DND-41 (cell line): ENCODE measurements at regions not wholly inside any gene's neighbourhood (a gene's known extent, or its start where the extent isn't known, plus 50 kb on each side); places are given as distances from the start of the nearest gene placed in this dataset.

ENCODE experiments used
- ATAC-seq: fragments of 200-7000 bp; cut with Tn5 transposase; 3 replicates; pipeline ENCODE4 v1.9.1; 2021; ENCODE audit warnings: low read depth; ENCODE audit not compliant: insufficient read depth
- DNase-seq: peaks from one replicate; pipeline ENCODE4 v3.0.0-alpha.2; 2020
- H2AFZ ChIP-seq: 2 replicates; pipeline ENCODE4 v1.6.0; 2012; ENCODE audit warnings: low read depth, low read length
- H3K27ac ChIP-seq: 2 replicates; pipeline ENCODE4 v1.5.1; 2012; ENCODE audit warnings: low read length, inconsistent platforms
- H3K27me3 ChIP-seq: fragments of 200-600 bp; sonication (generic); 2 replicates; pipeline ENCODE4 v1.6.0; 2012; ENCODE audit warnings: low read length, mild to moderate bottlenecking, inconsistent platforms; ENCODE audit not compliant: insufficient read depth, poor library complexity
- H3K36me3 ChIP-seq: 2 replicates; pipeline ENCODE4 v1.5.1; 2012; ENCODE audit warnings: low read length, inconsistent platforms; ENCODE audit not compliant: insufficient read depth
- H3K4me1 ChIP-seq: 2 replicates; pipeline ENCODE4 v1.5.1; 2012; ENCODE audit warnings: mild to moderate bottlenecking, low read length; ENCODE audit not compliant: insufficient read depth
- H3K4me2 ChIP-seq: 2 replicates; pipeline ENCODE4 v1.6.0; 2012; ENCODE audit warnings: mild to moderate bottlenecking, moderate library complexity, low read length, inconsistent platforms; ENCODE audit not compliant: insufficient read depth
- H3K4me3 ChIP-seq, 2 experiments: fragments of 200-600 bp in 1 of 2; shearing (Covaris generic) in 1 of 2; 2 replicates each; pipeline ENCODE4 v1.5.1; 2012 to 2016; ENCODE audit warnings: inconsistent platforms in 2 of 2, low read length in 2 of 2, mild to moderate bottlenecking in 2 of 2, low read depth in 1 of 2, moderate library complexity in 1 of 2
- H3K79me2 ChIP-seq: 2 replicates; pipeline ENCODE4 v1.6.0; 2012; ENCODE audit warnings: low read length, inconsistent platforms; ENCODE audit not compliant: insufficient read depth
- H3K9ac ChIP-seq: 2 replicates; pipeline ENCODE4 v1.6.0; 2012; ENCODE audit warnings: low read depth, mild to moderate bottlenecking, inconsistent platforms, low read length, moderate library complexity
- H3K9me3 ChIP-seq: 2 replicates; pipeline ENCODE4 v1.5.1; 2012; ENCODE audit warnings: low read length, moderate library complexity, mild to moderate bottlenecking, inconsistent platforms; ENCODE audit not compliant: insufficient read depth, severe bottlenecking
- H4K20me1 ChIP-seq: 2 replicates; pipeline ENCODE4 v1.6.0; 2012; ENCODE audit warnings: low read length; ENCODE audit not compliant: insufficient read depth
- CTCF ChIP-seq: IDR thresholded peaks from 2 replicates; pipeline ENCODE4 v1.5.1; 2012; ENCODE audit warnings: borderline replicate concordance, low read length, moderate library complexity, mild to moderate bottlenecking; ENCODE audit not compliant: poor library complexity, severe bottlenecking; ENCODE audit errors: extremely low read depth
- EZH2 ChIP-seq: IDR thresholded peaks from 3 replicates; pipeline ENCODE4 v1.6.1; 2012; ENCODE audit warnings: borderline replicate concordance, low read depth, mild to moderate bottlenecking, moderate library complexity, low read length, inconsistent platforms; ENCODE audit not compliant: severe bottlenecking

GRCh38 chr3:180531303-180532278 is 70.4 kb upstream of the TTC14 start:
- Histone ChIP-seq H3K4me3 (no peak overlapping the region), H3K9me3 (no peaks in the 10 kb centered on the region), H3K79me2 (no peaks in the 10 kb centered on the region), H3K4me1 (no peaks in the 10 kb centered on the region), H3K27me3 (no peaks in the 10 kb centered on the region), H3K27ac (no peak overlapping the region), H2AFZ (no peak overlapping the region), H3K36me3 (no peaks in the 10 kb centered on the region), H3K9ac (no peak overlapping the region), H4K20me1 (no peaks in the 10 kb centered on the region), H3K4me2 (no peak overlapping the region)
- no peak for ATAC-seq
- DNase-seq: no peak
- TF ChIP-seq CTCF (no peak), EZH2 (no peak)

- Histone ChIP-seq H2AFZ (no peak overlapping the region), H3K79me2 (no peaks in the 10 kb centered on the region), H3K4me2 (no peak overlapping the region)
These were observed 67.1 kb upstream of the TTC14 start for GRCh38 chr3:180534828-180535227.

GRCh38 chr3:180538493-180538892 is 63.5 kb upstream of the TTC14 start:
- Histone ChIP-seq H2AFZ (no peak overlapping the region), H3K4me3 (no peak overlapping the region), H3K36me3 (no peaks in the 10 kb centered on the region), H3K4me2 (no peak overlapping the region), H3K4me1 (no peaks in the 10 kb centered on the region), H3K9me3 (no peaks in the 10 kb centered on the region), H3K9ac (no peak overlapping the region), H3K79me2 (no peaks in the 10 kb centered on the region), H4K20me1 (no peaks in the 10 kb centered on the region), H3K27me3 (no peaks in the 10 kb centered on the region), H3K27ac (no peak overlapping the region)
- ATAC-seq: no peak
- DNase-seq: no peak
- TF ChIP-seq EZH2 (no peak), CTCF (no peak)

More at GRCh38 chr3:180534828-180535227, 67.1 kb upstream of the TTC14 start:
- no peak for DNase-seq
- Histone ChIP-seq H3K4me3 (no peak overlapping the region), H3K9ac (no peak overlapping the region), H3K27me3 (no peaks in the 10 kb centered on the region), H3K9me3 (no peaks in the 10 kb centered on the region), H3K36me3 (no peaks in the 10 kb centered on the region), H3K4me1 (no peaks in the 10 kb centered on the region), H4K20me1 (no peaks in the 10 kb centered on the region), H3K27ac (no peak overlapping the region)
- no peak for TF ChIP-seq CTCF
- TF ChIP-seq EZH2: no peak
- no peak for ATAC-seq
